ENCODE measurements at regions not wholly inside any gene's neighbourhood (a gene's known extent, or its start where the extent isn't known, plus 50 kb on each side); places are given as distances from the start of the nearest gene placed in this dataset.

GRCh38 chr1:194600716-194601115, 1414.3 kb upstream of the B3GALT2 start:
- no peak for DNase-seq (ENCODE audit: low read depth)

DNA sequence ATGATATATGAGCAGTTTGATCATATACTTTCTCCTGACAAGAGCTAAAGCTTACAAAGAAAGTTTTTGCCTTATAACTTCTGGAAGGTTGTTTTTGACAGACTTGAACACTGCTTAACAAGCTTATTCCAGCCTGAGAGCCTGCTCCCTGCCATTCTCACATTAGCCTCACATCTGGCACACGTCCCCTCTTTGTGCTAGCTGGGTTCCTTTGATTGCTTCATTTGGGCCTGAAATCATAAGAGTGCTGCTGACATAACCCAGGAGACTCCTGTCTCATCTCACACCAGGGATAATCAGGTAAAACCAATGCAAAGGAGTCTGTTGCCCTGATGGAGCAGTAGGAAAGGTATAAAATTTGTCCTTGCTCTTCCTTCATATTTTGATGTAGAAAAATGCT, 1411.7 kb upstream of the B3GALT2 start:
- DNase-seq (ENCODE audit: low read depth) = no peak

GRCh38 chr1:194586302-194586701, 1399.9 kb upstream of the B3GALT2 start:
- no peak for DNase-seq (ENCODE audit: low read depth)

DNA sequence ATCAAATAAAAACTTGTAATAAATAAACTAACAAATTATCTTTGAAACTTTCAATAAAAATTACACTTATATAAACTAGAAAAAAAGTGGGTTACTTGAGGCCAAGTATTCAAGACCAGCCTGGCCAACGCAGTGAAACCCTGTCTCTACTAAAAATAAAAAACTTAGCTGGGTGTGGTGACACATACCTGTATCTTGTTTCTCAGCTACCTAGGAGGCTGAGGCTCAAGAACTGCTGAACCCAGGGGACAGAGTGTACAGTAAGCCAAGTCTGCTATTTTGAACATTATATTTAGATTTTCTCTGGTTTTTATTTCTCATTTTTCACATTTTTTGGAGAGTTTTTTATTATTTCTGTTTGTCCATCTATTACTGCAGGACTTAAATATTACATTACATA, 1397.6 kb upstream of the B3GALT2 start:
- DNase-seq (ENCODE audit: low read depth) = no peak

DNA sequence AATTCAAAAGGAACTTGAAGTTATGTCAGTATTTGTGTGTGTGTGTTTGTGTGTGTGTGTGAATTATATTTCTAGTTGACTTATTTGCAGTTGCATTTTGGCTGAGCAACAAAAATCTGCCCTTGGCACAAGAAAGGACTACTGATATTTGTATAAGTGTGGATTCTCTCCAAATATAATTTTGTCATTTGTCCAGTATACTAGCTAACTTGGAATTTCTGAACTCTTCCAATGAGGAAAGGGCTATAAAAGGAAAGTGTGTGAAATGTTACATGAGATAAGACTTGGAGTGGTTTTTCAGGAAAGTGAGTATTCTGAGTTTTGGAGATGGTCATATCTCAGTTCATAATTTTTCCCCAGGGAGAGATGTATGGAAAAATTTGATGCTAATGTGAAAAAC, 1384.1 kb upstream of the B3GALT2 start:
- DNase-seq (ENCODE audit: low read depth) = no peak

- DNase-seq (ENCODE audit: low read depth) = no peak
These were observed 1382.2 kb upstream of the B3GALT2 start for GRCh38 chr1:194568610-194569009.

DNA sequence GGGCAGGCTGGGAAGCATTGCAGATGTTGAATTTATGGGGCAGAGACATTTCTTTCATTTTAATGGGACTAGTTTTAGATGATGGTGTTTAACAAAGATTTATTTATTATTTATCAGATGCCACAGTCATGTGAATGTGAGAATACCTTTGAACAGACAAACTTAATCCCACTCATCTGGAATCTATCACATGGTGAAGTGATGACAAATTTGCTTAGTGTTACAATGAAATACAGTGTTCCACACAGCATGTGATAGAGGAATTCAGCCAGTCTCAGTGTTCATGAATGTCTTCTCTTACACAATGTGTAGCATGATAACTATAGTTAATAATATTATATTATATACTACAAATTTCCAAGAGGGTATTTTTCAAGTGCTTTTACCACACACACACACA, 1361.7 kb upstream of the B3GALT2 start:
- DNase-seq (ENCODE audit: low read depth) = no peak

DNA sequence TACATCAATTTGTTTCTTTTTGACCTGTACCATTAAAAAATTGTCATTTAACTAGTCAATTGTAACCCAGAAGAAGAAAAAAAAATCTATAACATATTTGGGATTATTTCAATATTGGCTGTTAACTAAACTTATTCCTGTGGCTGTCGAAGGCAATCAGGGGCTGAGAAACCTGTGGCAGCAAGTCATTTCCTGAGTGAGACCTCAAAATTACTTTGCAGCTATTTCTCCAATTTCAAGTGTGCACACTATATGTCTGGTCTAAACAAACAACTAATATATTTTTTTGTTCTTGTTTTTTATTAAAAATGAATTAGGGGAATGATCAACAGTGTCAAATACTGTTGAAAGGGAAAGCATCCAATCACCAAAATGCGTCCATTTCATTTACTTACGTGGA, 1357.6 kb upstream of the B3GALT2 start:
- no peak for DNase-seq (ENCODE audit: low read depth)

GRCh38 chr1:194538453-194538852, 1352.0 kb upstream of the B3GALT2 start:
- no peak for DNase-seq (ENCODE audit: low read depth)

GRCh38 chr1:194537521-194537920, 1351.1 kb upstream of the B3GALT2 start:
- DNase-seq (ENCODE audit: low read depth) = no peak

DNA sequence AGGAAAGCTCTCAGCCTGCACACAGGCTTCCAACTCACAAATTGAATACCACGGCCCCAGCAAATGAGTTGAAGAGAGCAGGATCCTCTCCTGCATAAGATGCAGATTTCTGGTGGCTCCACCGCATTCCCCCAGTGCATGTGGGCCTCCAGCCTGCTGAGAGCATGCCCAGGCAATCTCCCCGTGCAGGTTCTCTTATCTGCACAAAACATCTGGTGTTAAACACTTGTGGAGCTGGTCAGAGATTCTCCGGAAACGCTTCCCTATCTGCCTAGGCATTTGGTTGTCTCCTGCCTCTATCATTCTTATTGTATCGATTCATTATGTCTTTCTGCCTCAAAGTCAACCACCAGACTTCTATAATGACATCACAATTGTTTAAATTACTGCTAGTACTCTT, 1349.0 kb upstream of the B3GALT2 start:
- no peak for DNase-seq (ENCODE audit: low read depth)

DNA sequence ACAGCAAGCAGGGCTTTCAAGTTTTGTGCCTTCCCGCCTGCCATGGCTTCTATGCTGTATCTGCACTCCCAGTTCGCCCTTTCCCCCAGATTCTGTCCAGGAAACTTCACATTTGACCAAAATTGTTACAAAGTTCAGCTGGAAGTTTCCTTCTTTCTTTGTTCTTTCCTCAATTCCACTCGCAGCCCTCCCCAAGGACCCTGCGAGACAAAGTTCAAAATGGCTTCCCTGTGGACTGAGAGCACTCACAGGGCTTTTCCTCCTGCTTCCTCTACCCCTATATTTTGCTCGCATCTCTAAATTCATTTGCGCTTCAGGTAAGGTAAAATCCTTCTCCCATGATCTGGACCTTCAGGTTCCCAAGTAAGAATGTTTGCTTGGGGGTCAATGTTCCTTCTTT, 1348.4 kb upstream of the B3GALT2 start:
- DNase-seq (ENCODE audit: low read depth) = no peak

- DNase-seq (ENCODE audit: low read depth) = peak; percentile 12
These were observed 1347.2 kb upstream of the B3GALT2 start for GRCh38 chr1:194533641-194534040.

DNA sequence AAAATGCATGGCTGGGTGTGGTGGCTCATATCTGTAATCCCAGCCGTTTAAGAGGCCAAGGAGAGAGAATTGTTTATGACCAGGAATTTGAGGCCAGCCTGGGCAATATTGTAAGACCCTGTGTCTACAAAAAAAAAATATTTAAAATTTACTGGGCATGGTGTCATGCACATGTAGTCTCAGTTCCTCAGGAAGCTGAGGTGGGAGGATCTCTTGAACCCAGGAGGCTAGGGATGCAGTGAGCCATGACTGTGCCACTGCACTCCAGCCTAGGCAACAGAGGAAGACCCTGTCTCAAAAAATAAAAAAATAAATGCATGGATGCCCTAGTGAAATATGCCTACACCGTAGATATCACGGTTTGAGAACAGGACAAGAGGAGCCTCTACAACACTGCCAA, 1331.2 kb upstream of the B3GALT2 start:
- no peak for DNase-seq (ENCODE audit: low read depth)

DNA sequence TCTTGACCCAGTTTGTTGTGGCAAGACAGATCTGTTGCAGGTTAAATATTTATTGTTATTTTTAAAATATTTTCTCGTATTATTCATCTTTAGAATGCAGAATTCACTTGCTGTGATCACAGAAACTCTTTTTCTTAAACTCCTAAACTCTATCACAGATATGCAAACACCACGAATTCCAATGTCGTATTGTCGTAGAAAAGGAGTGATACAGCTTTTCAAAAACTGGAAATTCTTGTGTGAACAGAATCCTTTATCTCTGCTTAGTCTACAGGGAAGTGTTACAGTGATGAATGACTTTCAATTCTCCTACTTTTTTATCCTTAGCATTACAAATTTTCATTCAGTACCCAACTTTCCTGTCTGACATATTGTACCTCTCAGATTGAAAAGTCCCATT, 1329.5 kb upstream of the B3GALT2 start:
- no peak for DNase-seq (ENCODE audit: low read depth)

- DNase-seq (ENCODE audit: low read depth) = peak; percentile 50
These were observed 1326.5 kb upstream of the B3GALT2 start for GRCh38 chr1:194512957-194513356.

GRCh38 chr1:194512345-194512744, 1325.9 kb upstream of the B3GALT2 start:
- no peak for DNase-seq (ENCODE audit: low read depth)

DNA sequence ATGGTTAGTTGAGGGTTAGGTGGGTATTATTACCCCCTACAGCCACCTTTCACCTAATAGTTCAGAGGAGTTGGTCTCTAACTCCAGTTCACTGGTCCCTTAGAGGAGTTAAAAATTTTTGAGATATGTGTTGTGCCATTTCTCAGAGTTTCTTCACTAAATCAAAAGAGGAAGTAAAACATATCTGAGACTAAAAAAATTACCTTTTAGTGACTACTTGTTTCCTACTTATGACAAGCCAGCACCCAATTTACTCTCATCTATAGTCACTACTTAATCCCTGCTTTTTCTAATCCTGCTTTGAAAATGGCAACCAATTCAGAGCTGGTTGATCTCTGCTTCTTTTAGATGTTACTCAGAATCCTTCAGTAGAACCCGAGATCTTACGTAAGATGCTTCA, 1316.8 kb upstream of the B3GALT2 start:
- no peak for DNase-seq (ENCODE audit: low read depth)

GRCh38 chr1:194495434-194495833, 1309.0 kb upstream of the B3GALT2 start:
- no peak for DNase-seq (ENCODE audit: low read depth)

DNA sequence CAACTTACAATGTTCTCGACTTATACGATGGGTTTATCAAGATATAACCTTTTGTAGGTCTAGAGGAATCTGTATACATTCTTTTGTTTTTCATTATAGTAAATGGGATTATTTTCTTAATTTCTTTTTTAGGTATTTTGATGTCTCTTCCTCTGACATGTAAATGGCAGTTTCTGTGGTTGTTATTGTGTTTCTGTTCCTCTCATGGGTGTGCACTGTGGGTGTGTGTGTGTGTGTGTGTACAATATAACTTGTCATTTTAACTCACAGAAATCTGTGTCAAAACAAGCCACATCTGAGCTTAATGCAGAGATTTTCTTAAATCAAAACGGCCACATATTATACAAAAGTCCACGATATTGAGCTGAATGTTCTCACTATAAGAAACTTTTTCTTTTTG, 1300.8 kb upstream of the B3GALT2 start:
- DNase-seq (ENCODE audit: low read depth) = no peak

GRCh38 chr1:194485432-194485831, 1299.0 kb upstream of the B3GALT2 start:
- no peak for DNase-seq (ENCODE audit: low read depth)

DNA sequence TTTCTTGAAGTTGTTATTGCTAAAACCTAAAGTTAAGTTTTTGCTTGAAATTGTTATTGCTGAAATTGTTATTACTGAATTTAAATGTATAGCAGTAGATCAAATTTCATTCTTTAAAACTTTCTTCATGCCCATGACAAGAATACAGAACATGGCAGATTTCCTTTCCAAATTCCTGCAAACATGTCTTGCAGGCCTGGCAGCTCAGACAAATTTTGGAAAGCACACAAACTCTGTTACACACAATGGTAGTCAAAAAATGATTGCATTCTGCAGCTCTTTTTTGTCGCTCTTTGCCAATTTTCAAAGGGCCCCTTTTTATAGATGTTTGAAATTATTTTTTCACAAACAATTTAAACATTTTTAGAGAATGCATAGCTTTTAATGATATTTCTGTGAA, 1292.3 kb upstream of the B3GALT2 start:
- no peak for DNase-seq (ENCODE audit: low read depth)

GRCh38 chr1:194477908-194478307, 1291.5 kb upstream of the B3GALT2 start:
- no peak for DNase-seq (ENCODE audit: low read depth)

GRCh38 chr1:194476872-194477271, 1290.5 kb upstream of the B3GALT2 start:
- DNase-seq (ENCODE audit: low read depth) = no peak

GRCh38 chr1:194476351-194476750, 1289.9 kb upstream of the B3GALT2 start:
- DNase-seq (ENCODE audit: low read depth) = no peak

All from HT1080 (cell line).